DOHH2 (cell line): ENCODE measurements at regions not wholly inside any gene's neighbourhood (a gene's known extent, or its start where the extent isn't known, plus 50 kb on each side); places are given as distances from the start of the nearest gene placed in this dataset.

ENCODE experiments used
- H3F3A ChIP-seq: fragments of 200-600 bp; sonication (generic), shearing (Covaris generic); 2 replicates; pipeline ENCODE4 v1.6.0; 2016; ENCODE audit warnings: antibody characterized with exemption, mild to moderate bottlenecking; ENCODE audit not compliant: control insufficient read depth, insufficient read depth
- H3K27ac ChIP-seq: fragments of 200-600 bp; sonication (generic); 2 replicates; pipeline ENCODE4 v1.5.1; 2014; ENCODE audit warnings: low read depth, mild to moderate bottlenecking, low read length, moderate library complexity
- H3K27me3 ChIP-seq: fragments of 200-600 bp; sonication (generic); 2 replicates; pipeline ENCODE4 v1.6.1; 2014; ENCODE audit warnings: mild to moderate bottlenecking, low read length, mixed read lengths; ENCODE audit not compliant: control insufficient read depth
- H3K36me3 ChIP-seq: fragments of 200-600 bp; sonication (generic); 2 replicates; pipeline ENCODE4 v1.6.1; 2014; ENCODE audit warnings: mild to moderate bottlenecking, low read length, moderate library complexity, mixed read lengths; ENCODE audit not compliant: control insufficient read depth
- H3K4me1 ChIP-seq: fragments of 200-600 bp; sonication (generic); 2 replicates; pipeline ENCODE4 v1.6.1; 2014; ENCODE audit warnings: mild to moderate bottlenecking, low read length, mixed read lengths; ENCODE audit not compliant: control insufficient read depth
- H3K4me2 ChIP-seq: fragments of 200-600 bp; sonication (generic); 2 replicates; pipeline ENCODE4 v1.6.0; 2014; ENCODE audit warnings: mild to moderate bottlenecking, low read length, moderate library complexity
- H3K4me3 ChIP-seq: fragments of 200-600 bp; sonication (generic); 2 replicates; pipeline ENCODE4 v1.5.1; 2014; ENCODE audit warnings: mild to moderate bottlenecking, low read length, mixed read lengths
- H3K79me2 ChIP-seq: fragments of 200-600 bp; sonication (generic); 2 replicates; pipeline ENCODE4 v1.6.1; 2014; ENCODE audit warnings: mild to moderate bottlenecking, low read length, mixed read lengths; ENCODE audit not compliant: control insufficient read depth
- H3K9me2 ChIP-seq: fragments of 200-600 bp; sonication (generic); replicated peaks from 2 replicates; pipeline ENCODE4 v1.6.1; 2014; ENCODE audit warnings: mild to moderate bottlenecking, low read length, mixed read lengths; ENCODE audit not compliant: control insufficient read depth
- H3K9me3 ChIP-seq: fragments of 200-600 bp; sonication (generic); 2 replicates; pipeline ENCODE4 v1.6.1; 2014; ENCODE audit warnings: antibody characterized with exemption, low read length, mixed read lengths; ENCODE audit not compliant: control insufficient read depth, insufficient read depth
- H4K20me1 ChIP-seq: fragments of 200-600 bp; sonication (generic); 2 replicates; pipeline ENCODE4 v1.6.0; 2014; ENCODE audit warnings: low read depth, mild to moderate bottlenecking, antibody characterized with exemption, low read length, moderate library complexity; ENCODE audit not compliant: control insufficient read depth, insufficient read depth
- EZH2phosphoT487 ChIP-seq: fragments of 200-600 bp; sonication (generic); IDR thresholded peaks from 2 replicates; pipeline ENCODE4 v1.6.1; 2017; ENCODE audit warnings: borderline replicate concordance, mild to moderate bottlenecking, antibody characterized with exemption, low read length, moderate library complexity, mixed read lengths
- TF ChIP-seq, protein P1 (sequence below): fragments of 200-600 bp; sonication (generic); IDR thresholded peaks from one replicate; pipeline ENCODE4 v1.5.1; 2014; ENCODE audit warnings: antibody characterized with exemption, mild to moderate bottlenecking, low read depth, low read length; ENCODE audit not compliant: poor library complexity, severe bottlenecking

DNA sequence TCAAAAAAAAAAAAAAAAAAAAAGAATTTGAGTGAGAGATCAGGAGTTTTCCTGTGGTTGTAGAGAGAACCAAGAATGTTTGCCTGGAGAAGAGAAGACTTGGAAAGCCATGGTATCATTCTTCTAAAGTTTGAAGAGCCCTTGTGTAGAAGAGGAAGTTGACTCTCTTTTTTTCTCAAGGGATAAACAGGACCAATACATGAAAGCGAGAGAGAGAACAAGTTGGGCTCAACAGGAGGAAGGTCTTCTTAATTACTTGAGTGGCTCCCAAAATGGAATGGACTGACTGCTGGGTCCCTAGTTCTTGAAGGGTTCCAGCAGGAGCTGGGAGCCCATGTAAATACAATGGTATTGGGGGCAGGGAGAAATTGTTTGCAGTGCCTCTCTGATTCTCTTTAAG, 173.3 kb upstream of the ADO start:
- H3K36me3 ChIP-seq, result no peaks in the 10 kb centered on the region
- no peaks in the 10 kb centered on the region for H3K9me3 ChIP-seq
- no peaks in the 10 kb centered on the region for H3K79me2 ChIP-seq
- H3K4me2 ChIP-seq, result peak overlapping the region; percentile 86
- H4K20me1 ChIP-seq, result no peaks in the 10 kb centered on the region
- H3K4me1 ChIP-seq, result peaks cover 84% of the 10 kb centered on the region
- no peaks in the 10 kb centered on the region for H3K27me3 ChIP-seq
- H3K4me3 ChIP-seq, result no peak overlapping the region; the same call in 1 of the 2 replicates
- H3F3A ChIP-seq, result peaks cover 62% of the 10 kb centered on the region
- H3K27ac ChIP-seq, result peak overlapping the region; percentile 99
- no peak for TF ChIP-seq EZH2phosphoT487
- TF ChIP-seq, protein P1, sequence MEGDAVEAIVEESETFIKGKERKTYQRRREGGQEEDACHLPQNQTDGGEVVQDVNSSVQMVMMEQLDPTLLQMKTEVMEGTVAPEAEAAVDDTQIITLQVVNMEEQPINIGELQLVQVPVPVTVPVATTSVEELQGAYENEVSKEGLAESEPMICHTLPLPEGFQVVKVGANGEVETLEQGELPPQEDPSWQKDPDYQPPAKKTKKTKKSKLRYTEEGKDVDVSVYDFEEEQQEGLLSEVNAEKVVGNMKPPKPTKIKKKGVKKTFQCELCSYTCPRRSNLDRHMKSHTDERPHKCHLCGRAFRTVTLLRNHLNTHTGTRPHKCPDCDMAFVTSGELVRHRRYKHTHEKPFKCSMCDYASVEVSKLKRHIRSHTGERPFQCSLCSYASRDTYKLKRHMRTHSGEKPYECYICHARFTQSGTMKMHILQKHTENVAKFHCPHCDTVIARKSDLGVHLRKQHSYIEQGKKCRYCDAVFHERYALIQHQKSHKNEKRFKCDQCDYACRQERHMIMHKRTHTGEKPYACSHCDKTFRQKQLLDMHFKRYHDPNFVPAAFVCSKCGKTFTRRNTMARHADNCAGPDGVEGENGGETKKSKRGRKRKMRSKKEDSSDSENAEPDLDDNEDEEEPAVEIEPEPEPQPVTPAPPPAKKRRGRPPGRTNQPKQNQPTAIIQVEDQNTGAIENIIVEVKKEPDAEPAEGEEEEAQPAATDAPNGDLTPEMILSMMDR, result no peak
- H3K9me2 ChIP-seq, result no peaks in the 10 kb centered on the region

- peak overlapping the region; percentile 86 for H3K4me2 ChIP-seq
- no peaks in the 10 kb centered on the region for H3K27me3 ChIP-seq
- H4K20me1 ChIP-seq, result no peaks in the 10 kb centered on the region
- H3K27ac ChIP-seq, result peak overlapping the region; percentile 99
- peaks cover 84% of the 10 kb centered on the region for H3K4me1 ChIP-seq
- no peak for TF ChIP-seq EZH2phosphoT487
- TF ChIP-seq, protein P1, result peak; percentile 12
- H3K36me3 ChIP-seq, result no peaks in the 10 kb centered on the region
- no peaks in the 10 kb centered on the region for H3K9me2 ChIP-seq
- peaks cover 62% of the 10 kb centered on the region for H3F3A ChIP-seq
- no peaks in the 10 kb centered on the region for H3K9me3 ChIP-seq
- H3K79me2 ChIP-seq, result no peaks in the 10 kb centered on the region
- H3K4me3 ChIP-seq, result peak overlapping the region; percentile 64
Observed at GRCh38 chr10:62632071-62632809, 172.3 kb upstream of the ADO start.

GRCh38 chr10:62633976-62634375, 170.5 kb upstream of the ADO start:
- Histone ChIP-seq H3K36me3 (0 out of 2 replicates have a peak, but pooled peaks cover 5% of the 10 kb centered on the region), H3K4me2 (peak overlapping the region; percentile 93), H3F3A (peaks cover 61% of the 10 kb centered on the region), H3K9me2 (no peaks in the 10 kb centered on the region), H4K20me1 (no peaks in the 10 kb centered on the region), H3K4me3 (peak overlapping the region; percentile 23; the same call in 1 of the 2 replicates), H3K79me2 (no peaks in the 10 kb centered on the region), H3K27ac (peak overlapping the region; percentile 99), H3K27me3 (no peaks in the 10 kb centered on the region), H3K9me3 (no peaks in the 10 kb centered on the region), H3K4me1 (peaks cover 85% of the 10 kb centered on the region)
- TF ChIP-seq, protein P1, result no peak
- TF ChIP-seq EZH2phosphoT487, result no peak
